MCF 10A (cell line): ENCODE measurements at regions not wholly inside any gene's neighbourhood (a gene's known extent, or its start where the extent isn't known, plus 50 kb on each side); places are given as distances from the start of the nearest gene placed in this dataset.
"Not testable (repeated sequence)": the region's sequence is repeated elsewhere in the genome, so short reads cannot be mapped to it uniquely, and the experiment has no call there.

ENCODE experiments used
- BruUV-seq: library from RNA; stranded (reverse); fragments of 400-500 nt; replicated peaks from 2 replicates; lab custom pipeline; 2021; lab: Mats Ljungman, UMichigan
- CTCF ChIA-PET: fragments of 300-600 bp; sonication (Branson Sonifier 250); formaldehyde crosslinking; extraction: SDS; loops from one replicate; lab custom pipeline; 2021; ENCODE audit warnings: antibody characterized with exemption, inconsistent platforms; lab: Yijun Ruan, JAX
- POLR2A ChIA-PET: fragments of 300-600, 350-650 bp; sonication (Branson Sonifier 250); formaldehyde crosslinking; extraction: SDS; loops from one replicate; lab custom pipeline; 2020; ENCODE audit warnings: antibody characterized with exemption, inconsistent platforms; lab: Yijun Ruan, JAX
- DNase-seq: peaks from one replicate; pipeline ENCODE4 v3.0.0-alpha.2; 2018; ENCODE audit not compliant: unreplicated experiment
- H3K27ac Mint-ChIP-seq: one replicate; pipeline ENCODE4 v1.8.0; 2022; ENCODE audit warnings: mild to moderate bottlenecking, low read depth, mixed read lengths; ENCODE audit not compliant: unreplicated experiment
- H3K27me3 Mint-ChIP-seq: one replicate; pipeline ENCODE4 v1.8.0; 2022; ENCODE audit warnings: mixed read lengths; ENCODE audit not compliant: insufficient read depth, unreplicated experiment
- H3K36me3 Mint-ChIP-seq: one replicate; pipeline ENCODE4 v1.8.0; 2022; ENCODE audit warnings: mild to moderate bottlenecking, moderate library complexity, mixed read lengths; ENCODE audit not compliant: insufficient read depth, unreplicated experiment
- H3K4me1 Mint-ChIP-seq: one replicate; pipeline ENCODE4 v1.8.0; 2022; ENCODE audit warnings: mixed read lengths; ENCODE audit not compliant: insufficient read depth, unreplicated experiment
- H3K4me3 Mint-ChIP-seq: one replicate; pipeline ENCODE4 v1.8.0; 2022; ENCODE audit warnings: mild to moderate bottlenecking, moderate library complexity, mixed read lengths; ENCODE audit not compliant: unreplicated experiment
- H3K9me3 Mint-ChIP-seq: one replicate; pipeline ENCODE4 v1.8.0; 2022; ENCODE audit warnings: mixed read lengths; ENCODE audit not compliant: unreplicated experiment
- CTCF ChIP-seq: fragments of 200-600 bp; IDR thresholded peaks from one replicate; pipeline ENCODE4 v1.8.0; 2022; ENCODE audit warnings: antibody characterized with exemption, mild to moderate bottlenecking; ENCODE audit not compliant: unreplicated experiment
- intact Hi-C: fragments of 100-400 bp; cut with micrococcal nuclease; formaldehyde crosslinking; loops from 2 replicates; pipeline ENCODE4 v1.14.1; 2022

- H3K4me1 Mint-ChIP-seq, intact Hi-C loops, H3K9me3 Mint-ChIP-seq, H3K36me3 Mint-ChIP-seq, H3K4me3 Mint-ChIP-seq, H3K27ac Mint-ChIP-seq, POLR2A ChIA-PET, BruUV-seq, DNase-seq: not testable (repeated sequence)
- peaks cover 16% of the 10 kb centered on the region for H3K27me3 Mint-ChIP-seq
- CTCF ChIA-PET: interaction anchor here (0.6 kb wide), 1 partner anchor 12 kb away, joined by 4 read pairs; no protein-coding TSS in a partner anchor
Observed at GRCh38 chr17:30706461-30707335, 117.8 kb downstream of the CRLF3 start.

GRCh38 chr17:30706004-30706403 lies 118.5 kb downstream of the CRLF3 start:
- intact Hi-C loops, H3K36me3 Mint-ChIP-seq, H3K4me3 Mint-ChIP-seq, POLR2A ChIA-PET, DNase-seq, BruUV-seq, H3K9me3 Mint-ChIP-seq, H3K27ac Mint-ChIP-seq, H3K4me1 Mint-ChIP-seq, CTCF ChIA-PET: not testable (repeated sequence)
- peaks cover 16% of the 10 kb centered on the region for H3K27me3 Mint-ChIP-seq

GRCh38 chr17:30701498-30701989 lies 122.9 kb downstream of the CRLF3 start:
- no TSS peak for BruUV-seq
- Mint-ChIP-seq H3K27ac (no peak overlapping the region), H3K4me1 (peaks cover 6% of the 10 kb centered on the region), H3K27me3 (peaks cover 16% of the 10 kb centered on the region), H3K9me3 (no peaks in the 10 kb centered on the region), H3K36me3 (no peaks in the 10 kb centered on the region), H3K4me3 (no peak overlapping the region)
- intact Hi-C loops: no loop called here
- CTCF ChIA-PET: interaction anchor here (0.6 kb wide), 1 partner anchor 592 kb away, joined by 3 read pairs; no protein-coding TSS in a partner anchor
- DNase-seq: no peak
- TF ChIP-seq CTCF: no peak
- POLR2A ChIA-PET: no interaction called here

GRCh38 chr17:30700833-30701232 lies 123.7 kb downstream of the CRLF3 start:
- CTCF ChIA-PET, BruUV-seq, POLR2A ChIA-PET, H3K4me1 Mint-ChIP-seq, intact Hi-C loops, H3K36me3 Mint-ChIP-seq, H3K4me3 Mint-ChIP-seq, DNase-seq, H3K27ac Mint-ChIP-seq, H3K9me3 Mint-ChIP-seq: not testable (repeated sequence)
- peaks cover 11% of the 10 kb centered on the region for H3K27me3 Mint-ChIP-seq

GRCh38 chr17:30697619-30698460 lies 126.7 kb downstream of the CRLF3 start:
- intact Hi-C loops, H3K27ac Mint-ChIP-seq, H3K9me3 Mint-ChIP-seq, H3K27me3 Mint-ChIP-seq, BruUV-seq, H3K36me3 Mint-ChIP-seq: not testable (repeated sequence)
- ChIA-PET CTCF (interaction anchor here (0.7 to 1.2 kb wide), 4 partner anchors 9 to 231 kb away, joined by 3 to 5 read pairs (median 4); no protein-coding TSS in a partner anchor), POLR2A (interaction anchor here (0.6 to 1.6 kb wide), 2 partner anchors 222 to 616 kb away, joined by 3 read pairs; no protein-coding TSS in a partner anchor)
- H3K4me3 Mint-ChIP-seq: peak overlapping the region; percentile 78
- DNase-seq: peak; percentile 75
- peaks cover 10% of the 10 kb centered on the region for H3K4me1 Mint-ChIP-seq
- peak; percentile 95 for TF ChIP-seq CTCF
